DMS53 treated with DMSO at 0.1 percent for 48 hours (cell line): ENCODE measurements at regions not wholly inside any gene's neighbourhood (a gene's known extent, or its start where the extent isn't known, plus 50 kb on each side); places are given as distances from the start of the nearest gene placed in this dataset.

Experiments used
- DNase-seq: peaks from one replicate; lab custom pipeline; 2025; ENCODE audit not compliant: unreplicated experiment; lab: John Stamatoyannopoulos, UW

DNA sequence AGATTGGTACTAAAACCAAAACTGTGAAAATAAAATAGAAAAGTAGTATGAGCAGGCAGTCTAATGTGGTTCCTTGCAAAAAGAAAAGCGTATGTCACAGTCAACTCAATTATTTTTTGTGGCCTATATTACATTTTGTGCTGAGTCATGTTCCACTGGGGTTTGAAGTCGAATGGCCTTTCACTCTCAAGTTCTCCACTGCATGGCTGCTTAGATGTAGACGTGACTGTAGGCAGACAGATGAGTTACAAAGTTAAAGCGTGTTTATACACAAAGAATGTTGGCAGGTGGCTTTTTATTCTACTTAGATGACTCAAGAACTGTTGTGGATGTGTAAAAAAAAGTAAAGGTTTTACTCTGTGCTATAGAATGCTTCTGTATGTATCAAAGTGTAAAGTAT lies 133.9 kb downstream of the SLITRK6 start:
- peak; percentile 9 for DNase-seq

DNA sequence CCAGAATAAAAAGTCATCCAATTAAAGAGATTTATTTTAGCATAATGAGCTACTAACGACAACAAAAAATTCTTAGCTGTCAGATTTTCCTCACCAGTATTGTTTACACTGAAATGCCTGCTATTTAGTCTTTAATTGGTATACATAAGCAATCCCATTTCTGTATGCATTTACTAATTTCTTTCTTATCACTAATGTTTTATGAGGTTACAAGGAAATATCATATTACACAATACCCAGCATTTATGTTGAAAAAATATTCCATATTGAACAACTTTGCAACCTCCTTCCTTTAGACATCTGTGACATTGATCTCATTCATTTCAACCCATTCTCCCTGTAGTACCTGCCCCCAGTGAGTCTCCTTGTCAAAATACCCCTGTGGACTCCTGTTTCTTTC lies 135.4 kb downstream of the SLITRK6 start:
- DNase-seq: no peak

DNA sequence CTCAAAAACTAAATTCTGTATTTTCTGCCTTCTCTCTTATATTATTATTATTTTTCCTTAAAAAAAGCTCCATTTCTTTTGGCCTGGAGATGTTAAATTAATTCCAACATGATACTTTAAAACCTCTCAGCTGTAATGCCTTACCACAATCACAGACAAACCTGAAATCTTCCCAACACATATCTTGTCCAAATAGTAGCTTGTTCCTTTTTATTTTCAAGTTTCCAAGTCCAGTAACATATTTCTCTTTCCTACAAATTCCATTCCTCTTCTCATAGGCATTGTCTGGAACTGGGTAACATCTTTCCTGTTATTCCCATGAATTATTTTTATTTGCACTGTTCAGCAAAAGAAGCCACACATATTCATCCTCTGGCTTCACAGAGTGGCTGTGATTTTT lies 137.0 kb downstream of the SLITRK6 start:
- DNase-seq: no peak

DNA sequence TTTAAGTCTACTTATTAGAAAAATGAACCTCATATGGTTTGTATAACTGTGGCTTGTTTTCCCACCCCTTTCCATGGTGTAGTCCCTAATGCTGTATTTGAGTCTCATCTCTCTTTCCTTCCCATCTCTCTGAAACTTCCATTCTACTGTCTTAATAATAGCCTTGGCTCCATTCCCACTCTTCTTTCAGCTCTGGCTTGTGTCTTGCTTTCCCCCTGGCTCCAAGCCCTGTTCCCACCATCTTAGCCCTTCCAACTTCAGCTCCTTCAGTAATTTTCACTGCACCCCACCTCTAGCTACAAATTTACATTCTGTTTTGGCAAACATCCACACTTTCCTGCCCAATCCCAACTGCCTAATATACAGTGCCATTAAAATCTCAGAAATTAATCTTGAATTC lies 137.5 kb downstream of the SLITRK6 start:
- DNase-seq: no peak

DNA sequence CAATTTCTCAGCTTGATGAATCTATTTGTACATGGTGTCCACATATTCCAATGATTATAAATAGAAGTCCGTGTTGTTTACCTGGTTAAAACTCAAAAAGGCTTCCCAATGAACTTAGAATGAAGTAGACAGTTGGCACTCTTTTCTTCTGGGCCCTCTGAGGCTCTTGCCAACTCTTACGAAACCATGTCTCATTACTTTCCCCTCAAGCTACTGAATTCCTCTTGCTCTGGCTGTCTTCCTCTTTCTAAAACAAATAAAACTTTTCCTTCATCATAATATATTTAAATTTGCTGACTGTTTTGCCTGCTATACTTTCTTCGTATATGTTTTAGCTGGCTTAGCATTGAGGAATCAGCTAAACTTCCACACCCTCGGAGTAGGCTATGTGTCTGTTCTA lies 139.7 kb downstream of the SLITRK6 start:
- no peak for DNase-seq

DNA sequence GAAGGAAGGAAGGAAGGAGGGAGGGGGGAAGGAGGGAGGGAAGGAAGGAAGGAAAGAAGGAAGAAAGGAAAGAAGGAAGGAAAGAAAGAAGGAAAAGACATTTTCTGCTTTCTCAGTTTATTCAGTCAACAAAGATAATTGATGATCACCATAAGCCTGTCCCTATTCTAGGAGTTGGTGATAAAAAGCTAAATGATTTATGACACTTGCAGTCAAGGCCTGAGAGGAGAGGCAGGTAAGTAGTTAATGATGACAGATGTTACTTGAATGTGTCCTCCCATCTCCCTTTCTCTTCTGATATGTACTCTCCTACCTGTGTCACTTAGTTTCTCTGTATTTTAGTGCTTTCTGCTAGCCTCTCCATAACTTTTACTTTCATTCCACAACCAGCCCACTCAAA lies 141.3 kb downstream of the SLITRK6 start:
- DNase-seq: no peak

DNA sequence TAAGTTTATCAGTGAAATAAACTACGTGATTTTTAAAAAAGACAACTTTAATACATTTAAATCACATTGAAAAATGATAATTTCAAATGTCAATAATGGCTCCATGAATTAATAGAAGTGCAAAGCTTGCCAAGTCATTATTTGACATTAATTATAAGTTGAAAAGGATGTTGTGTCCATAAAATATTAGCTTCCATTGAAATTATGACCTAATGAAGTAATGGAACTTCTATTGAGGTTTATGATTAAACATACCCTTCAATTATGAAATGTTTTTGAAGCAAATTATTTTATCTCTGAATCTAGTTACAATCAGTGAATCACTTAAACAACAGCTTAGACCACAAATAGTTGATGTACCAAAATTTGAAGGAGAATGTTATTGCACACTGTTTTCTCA lies 144.2 kb downstream of the SLITRK6 start:
- no peak for DNase-seq

DNA sequence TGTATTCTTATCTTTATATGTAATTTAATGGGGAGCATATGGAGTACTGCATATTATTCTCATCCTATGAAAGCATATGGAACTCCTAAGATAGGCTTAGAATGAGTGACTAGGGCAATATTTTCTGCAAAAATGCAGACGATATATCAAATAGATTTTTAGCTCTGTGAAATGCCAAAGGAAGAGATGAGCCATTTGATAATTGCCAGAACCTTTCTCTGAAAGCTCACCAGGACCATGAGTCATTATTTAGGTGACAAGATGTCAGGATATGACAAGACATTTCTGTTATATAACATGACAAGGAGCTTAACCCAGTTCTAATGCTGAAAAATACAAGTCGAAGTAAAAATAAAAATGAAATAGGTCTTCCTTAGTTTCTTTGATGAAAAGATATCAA lies 145.0 kb downstream of the SLITRK6 start:
- DNase-seq: no peak

DNA sequence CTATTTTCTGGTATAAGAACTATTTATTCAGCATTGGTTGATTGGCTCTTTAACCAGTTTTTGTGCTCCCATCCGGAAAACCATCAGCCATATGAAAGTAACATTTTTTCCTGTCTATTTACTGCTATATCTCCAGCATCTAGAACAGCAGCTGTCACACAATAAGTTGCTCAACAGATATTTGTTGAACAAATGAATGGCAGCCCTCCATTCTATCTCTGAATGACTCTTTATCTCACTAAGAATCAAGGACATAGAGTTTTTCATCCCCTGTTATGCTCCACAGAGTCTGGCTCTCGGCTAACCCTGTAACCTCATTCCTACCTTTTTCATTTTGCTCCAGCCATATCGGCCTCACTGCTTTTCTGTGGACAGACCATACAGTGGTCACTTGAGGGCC lies 145.5 kb downstream of the SLITRK6 start:
- no peak for DNase-seq

DNA sequence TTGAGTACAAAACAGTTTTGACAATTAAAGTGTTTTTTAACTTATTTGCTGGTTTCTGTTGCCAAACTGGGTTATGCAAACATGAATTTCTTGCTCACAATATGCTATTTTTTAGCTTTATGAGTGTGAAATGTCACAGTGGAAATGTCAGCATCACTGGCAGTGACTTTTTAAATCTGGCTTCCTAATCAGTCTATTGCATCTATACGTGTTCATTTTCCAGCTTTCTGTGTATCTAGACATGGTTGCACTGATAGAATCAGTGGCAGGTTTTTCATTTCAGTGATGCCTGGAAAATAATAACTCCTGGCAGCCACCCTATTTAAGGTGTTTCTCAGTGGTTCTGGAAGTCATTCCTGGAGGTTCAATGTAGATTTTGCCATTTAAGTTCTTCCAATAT lies 146.7 kb downstream of the SLITRK6 start:
- no peak for DNase-seq

DNA sequence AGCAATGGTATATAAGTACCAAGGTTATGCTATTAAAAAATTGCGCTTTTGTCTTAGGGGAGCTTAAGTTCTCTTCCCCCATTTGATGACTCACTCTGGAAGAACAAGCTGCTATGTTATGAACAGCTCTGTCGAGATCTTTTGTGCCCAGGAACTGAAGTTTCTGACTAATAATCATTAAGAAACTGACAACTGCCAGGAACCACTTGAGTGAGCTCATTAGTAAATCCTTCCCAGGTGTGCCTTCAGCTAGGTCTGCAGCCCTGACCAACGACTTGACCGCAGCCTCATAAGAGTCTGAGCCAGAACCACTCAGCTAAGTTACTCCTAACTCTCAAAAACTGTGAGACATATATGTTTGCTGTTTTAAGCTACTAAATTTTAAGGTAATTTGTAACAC lies 147.8 kb downstream of the SLITRK6 start:
- DNase-seq: no peak

DNA sequence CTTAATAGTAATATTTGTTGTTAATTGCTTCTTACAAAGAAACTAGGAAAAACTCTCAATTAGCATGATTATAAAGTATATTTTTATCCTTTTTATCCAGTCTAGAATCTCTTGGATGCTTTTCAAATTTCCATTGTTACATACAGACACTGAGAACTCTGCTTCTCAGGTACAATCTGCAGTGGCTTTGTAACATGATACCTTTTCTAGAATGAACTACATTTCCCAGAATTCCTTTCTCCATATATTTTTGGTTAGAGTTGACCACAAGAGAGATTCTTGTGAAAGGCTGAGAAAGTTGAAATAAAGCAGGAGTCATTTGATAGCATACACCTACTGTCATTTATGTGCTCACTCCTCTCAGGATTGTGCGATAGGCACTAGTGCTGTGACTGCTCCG lies 148.6 kb downstream of the SLITRK6 start:
- no peak for DNase-seq

DNA sequence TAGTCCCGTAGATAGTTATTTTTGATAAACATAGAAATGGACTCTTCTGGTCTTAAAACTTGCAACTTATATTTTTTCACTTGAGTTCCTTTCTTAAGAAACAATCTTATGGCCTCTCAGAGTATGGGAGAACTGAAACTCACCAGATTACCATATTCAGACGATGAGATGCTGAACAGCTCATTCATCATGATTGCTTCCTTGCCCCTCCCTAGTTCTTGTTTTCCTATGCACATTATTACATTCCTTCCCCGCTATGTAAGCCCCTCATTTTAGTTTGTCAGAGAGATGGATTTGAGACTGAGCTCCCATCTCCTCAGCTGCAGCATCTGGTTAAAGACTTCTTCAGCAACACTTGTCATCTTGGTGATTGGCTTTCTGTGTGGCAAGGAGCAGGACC lies 158.5 kb downstream of the SLITRK6 start:
- no peak for DNase-seq

DNA sequence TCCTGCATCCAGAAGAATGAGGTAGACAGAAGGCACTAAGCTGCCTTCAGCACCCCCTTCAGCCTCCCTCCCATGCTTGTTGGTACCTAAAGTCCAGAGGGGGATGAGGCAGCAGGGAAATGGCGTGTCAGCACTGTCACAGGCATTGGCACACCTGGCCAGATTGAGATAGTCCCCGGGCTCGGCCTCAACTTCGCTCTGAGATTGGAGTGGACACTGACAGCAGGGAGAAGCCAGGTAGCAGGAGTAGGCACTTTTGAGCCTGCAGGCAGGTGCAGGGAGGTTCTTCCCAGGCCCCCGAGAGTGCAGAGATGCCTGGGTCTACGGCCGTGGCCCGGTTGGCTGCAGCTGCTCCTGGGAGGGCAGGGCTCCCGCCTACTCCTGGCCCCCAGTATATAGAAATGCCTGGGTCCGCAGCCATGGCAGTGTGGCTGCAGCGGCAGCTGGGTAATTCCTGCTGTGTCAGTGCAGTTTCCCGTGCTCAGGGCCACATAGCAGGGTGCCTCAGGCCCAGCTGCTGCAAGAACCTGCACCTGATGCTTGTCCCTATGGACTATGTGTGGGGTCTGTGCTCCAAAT lies 160.3 kb downstream of the SLITRK6 start:
- DNase-seq: no peak

DNA sequence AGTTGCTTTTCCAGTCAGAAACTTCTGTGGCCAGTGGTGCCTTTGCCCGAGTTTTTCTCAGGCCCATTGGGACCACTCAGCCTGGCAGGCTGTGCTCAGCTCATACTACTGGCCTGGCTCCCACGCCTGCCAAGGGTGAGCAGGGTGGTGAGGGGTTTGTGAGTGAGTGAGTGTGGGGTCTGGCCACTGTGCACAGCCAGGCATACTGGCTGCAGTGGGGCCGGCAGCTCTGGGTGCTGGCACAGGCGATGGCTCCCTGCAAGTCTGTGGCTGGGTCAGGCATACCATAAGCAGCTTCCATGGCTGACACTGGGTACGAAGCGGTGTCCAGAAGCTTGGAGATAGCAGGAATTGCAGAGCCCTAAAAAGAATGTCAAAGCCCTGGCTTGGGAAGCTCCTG lies 161.0 kb downstream of the SLITRK6 start:
- no peak for DNase-seq

DNA sequence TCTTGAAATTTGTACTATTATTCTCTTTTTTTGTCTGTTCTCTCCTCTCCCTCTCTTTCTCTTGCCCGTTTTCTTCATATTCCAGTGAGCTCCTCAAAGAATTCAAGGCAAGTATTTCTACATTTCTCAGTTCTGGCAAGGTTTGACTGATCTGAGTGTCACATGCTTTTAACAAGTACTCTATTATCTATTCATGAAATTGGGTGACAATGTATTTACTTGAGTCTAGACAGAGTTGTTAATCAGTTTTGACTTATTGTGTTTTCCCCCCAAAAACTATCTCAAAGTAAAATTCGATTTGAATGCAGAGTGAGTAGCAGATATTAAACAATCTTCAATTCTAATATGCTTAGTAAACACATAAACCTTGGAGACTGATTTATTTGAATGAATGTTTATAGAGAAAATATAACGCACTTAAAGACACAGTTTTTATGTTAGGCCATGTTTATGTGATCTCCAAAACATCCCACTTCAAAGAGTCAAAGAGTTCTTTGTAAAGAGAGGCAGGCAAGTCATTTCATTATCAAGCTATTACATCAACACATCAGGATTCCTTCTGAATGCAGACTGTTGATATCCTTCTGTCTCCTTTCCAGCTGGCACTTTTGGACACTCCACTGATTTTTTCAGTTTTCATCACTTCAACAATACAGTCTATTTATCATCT lies 166.6 kb downstream of the SLITRK6 start:
- no peak for DNase-seq

DNA sequence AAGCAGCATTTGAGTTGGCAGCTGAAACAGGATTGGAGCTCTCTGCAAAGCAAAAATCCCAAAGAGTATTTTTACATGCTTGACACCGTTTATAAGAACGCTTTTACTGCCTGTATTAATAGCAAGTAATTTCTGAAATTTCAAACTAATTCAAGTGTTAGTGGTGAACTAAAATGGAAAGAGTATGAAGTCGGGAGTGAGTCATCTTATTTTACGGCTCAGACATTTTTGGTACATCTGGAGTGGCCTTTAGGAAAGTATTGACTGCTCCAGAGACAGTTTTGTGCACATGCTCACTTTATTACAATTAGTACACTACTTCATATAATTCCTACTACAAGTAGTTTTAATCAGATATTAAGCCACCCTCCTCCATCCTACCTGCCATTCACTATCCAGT lies 167.4 kb downstream of the SLITRK6 start:
- DNase-seq: no peak

DNA sequence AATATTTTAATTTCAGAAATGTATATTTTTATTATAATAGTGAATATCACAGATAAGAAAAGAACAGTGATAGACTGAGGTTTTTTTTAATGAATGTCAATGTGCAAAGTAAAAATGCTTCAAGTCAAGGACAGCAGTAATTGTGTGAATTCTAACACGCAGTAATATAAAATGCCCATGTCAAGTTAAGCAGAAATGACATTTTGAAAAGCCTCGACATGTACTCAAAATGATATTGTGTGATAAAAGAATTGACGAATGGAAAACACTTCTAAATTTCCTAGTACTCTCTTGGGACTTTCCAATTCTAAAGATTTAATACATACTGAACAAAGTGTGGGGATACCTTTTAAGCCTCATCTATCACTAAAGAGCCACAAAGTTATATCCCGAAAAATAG lies 172.6 kb downstream of the SLITRK6 start:
- DNase-seq: no peak

DNA sequence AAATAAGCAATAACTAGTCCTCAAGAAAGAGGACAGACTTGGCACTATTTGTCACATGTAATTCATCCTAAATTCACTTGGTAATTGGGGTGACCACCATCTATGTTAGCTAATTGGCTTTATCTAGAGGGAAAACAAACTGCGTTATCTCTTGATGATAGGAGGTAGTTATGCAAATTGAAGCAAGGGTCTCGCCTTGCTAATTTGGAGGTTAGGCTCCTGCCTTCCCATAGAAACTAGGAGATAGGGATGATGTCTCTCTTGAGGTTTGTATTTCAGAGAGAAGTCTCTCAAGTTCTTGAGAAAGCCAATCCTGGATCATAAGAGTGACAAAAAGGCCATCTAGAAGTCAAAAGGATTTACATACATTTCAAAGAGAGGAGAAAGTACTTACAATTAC lies 179.9 kb downstream of the SLITRK6 start:
- DNase-seq: no peak

DNA sequence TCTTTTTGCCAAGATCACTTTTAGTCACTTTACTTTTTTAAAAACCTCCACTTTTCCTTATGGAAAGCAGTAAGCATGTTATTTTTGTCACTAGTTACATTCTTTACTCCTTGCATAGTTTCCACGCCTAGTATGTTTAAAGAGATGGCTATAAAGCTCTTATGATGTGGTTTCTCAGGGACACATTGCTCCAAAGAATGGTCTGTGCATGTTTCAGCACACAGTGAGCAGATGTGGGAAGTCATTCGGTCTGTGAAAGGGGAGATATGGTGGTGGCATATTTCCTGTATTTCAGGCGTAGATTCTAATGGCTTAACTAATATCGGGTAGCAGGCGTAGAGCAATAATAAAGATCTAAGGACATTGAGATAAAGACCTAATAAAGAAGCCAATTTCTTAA lies 180.7 kb downstream of the SLITRK6 start:
- DNase-seq: no peak

DNA sequence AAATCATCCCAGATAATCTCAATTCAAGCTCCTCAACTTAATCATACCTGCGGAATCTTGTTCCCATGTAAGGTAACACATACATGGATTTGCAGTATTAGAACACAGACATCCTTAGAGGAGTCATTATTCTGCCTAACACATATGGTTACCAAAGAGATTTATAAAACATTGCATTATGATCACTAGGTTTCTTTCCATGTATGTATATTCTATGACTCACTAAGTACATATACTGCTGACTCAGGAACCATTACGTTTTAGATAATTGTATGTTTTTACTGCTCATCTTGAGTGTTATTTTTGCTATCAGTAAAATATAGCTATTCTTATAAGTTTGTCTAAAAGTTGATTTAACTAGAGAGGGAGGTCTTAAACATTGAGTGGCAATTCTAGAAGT lies 182.9 kb downstream of the SLITRK6 start:
- no peak for DNase-seq

DNA sequence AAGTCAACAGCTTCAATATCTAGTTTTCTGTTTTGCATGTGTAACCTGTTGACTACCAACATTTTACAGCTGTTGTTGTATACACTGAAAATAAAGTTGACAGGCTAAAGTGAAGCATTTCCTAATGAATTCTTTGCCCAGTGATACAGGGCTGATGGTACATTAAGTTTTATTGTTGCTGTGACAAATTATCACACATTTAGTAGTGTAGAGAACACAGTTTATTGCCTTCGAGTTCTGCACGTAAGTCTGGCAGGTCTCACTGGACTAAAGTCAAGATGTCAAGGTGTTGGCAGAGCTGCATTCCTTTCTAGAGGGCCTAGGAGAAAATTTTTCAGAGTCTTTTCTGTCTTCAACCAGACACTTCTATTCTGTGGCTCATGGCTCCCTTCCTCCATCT lies 184.2 kb downstream of the SLITRK6 start:
- no peak for DNase-seq

DNA sequence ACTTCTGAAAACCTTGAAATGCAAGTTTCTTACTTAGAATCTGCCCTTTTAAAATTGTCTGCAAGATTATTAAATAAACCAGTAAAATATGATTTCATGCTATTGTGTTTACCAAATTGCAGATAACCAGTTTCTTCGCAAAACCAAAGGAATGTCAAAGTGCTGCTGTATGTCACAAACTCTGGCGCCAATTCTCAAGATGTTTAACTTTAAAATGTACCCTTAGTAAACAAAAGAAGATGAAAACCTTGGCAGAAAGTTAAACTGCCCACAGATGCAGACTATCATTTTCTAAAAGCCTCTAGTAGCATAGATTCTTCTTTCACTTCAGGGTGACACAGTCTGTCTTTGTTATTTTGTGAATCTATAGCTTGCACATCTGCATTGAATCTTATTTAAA lies 189.2 kb downstream of the SLITRK6 start:
- DNase-seq: no peak
